ENCODE measurements at regions not wholly inside any gene's neighbourhood (a gene's known extent, or its start where the extent isn't known, plus 50 kb on each side); places are given as distances from the start of the nearest gene placed in this dataset.
"Not testable (repeated sequence)": the region's sequence is repeated elsewhere in the genome, so short reads cannot be mapped to it uniquely, and the experiment has no call there.

- no peak for DNase-seq (ENCODE audit: extremely low spot score, unreplicated experiment)
- H3K9me3 Mint-ChIP-seq, result peaks cover 4% of the 10 kb centered on the region
- H3K4me1 Mint-ChIP-seq (ENCODE audit: unreplicated experiment), result no peaks in the 10 kb centered on the region
- H3K27me3 Mint-ChIP-seq, result no peaks in the 10 kb centered on the region
- no peaks in the 10 kb centered on the region for H3K36me3 Mint-ChIP-seq
- no peak overlapping the region for H3K4me3 Mint-ChIP-seq
- no peak overlapping the region for H3K27ac Mint-ChIP-seq
- TF ChIP-seq, protein P1, sequence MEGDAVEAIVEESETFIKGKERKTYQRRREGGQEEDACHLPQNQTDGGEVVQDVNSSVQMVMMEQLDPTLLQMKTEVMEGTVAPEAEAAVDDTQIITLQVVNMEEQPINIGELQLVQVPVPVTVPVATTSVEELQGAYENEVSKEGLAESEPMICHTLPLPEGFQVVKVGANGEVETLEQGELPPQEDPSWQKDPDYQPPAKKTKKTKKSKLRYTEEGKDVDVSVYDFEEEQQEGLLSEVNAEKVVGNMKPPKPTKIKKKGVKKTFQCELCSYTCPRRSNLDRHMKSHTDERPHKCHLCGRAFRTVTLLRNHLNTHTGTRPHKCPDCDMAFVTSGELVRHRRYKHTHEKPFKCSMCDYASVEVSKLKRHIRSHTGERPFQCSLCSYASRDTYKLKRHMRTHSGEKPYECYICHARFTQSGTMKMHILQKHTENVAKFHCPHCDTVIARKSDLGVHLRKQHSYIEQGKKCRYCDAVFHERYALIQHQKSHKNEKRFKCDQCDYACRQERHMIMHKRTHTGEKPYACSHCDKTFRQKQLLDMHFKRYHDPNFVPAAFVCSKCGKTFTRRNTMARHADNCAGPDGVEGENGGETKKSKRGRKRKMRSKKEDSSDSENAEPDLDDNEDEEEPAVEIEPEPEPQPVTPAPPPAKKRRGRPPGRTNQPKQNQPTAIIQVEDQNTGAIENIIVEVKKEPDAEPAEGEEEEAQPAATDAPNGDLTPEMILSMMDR (conservative IDR thresholded peaks at IDR 0.05), result no peak
Observed at GRCh38 chr5:145403992-145404391, 431.1 kb downstream of the PRELID2 start.

DNA sequence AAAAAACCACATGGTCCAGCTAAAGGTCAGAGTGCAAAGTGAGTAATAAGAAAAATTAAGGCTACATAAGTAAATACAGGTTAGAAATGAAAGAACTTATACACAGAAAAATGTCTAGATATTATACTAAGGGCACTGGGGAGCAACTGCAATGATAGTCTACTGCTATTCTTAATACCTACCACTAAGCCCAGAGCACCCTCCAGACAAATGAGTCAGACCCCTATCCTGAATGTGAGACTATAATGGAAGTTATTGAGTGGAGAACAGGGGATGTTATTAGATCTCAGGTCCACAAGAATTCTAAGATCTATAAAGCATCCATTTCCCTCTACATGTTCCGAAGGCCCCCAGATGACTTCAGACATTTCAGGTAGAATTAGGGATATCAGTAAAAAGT lies 438.3 kb downstream of the PRELID2 start:
- Mint-ChIP-seq H3K9me3 (no peaks in the 10 kb centered on the region), H3K27ac (no peak overlapping the region), H3K27me3 (no peaks in the 10 kb centered on the region), H3K4me3 (no peak overlapping the region), H3K4me1 (ENCODE audit: unreplicated experiment) (no peaks in the 10 kb centered on the region), H3K36me3 (no peaks in the 10 kb centered on the region)
- no peak for DNase-seq (ENCODE audit: extremely low spot score, unreplicated experiment)
- TF ChIP-seq, protein P1 (conservative IDR thresholded peaks at IDR 0.05), result no peak

GRCh38 chr5:145395151-145395550 lies 440.0 kb downstream of the PRELID2 start:
- H3K9me3 Mint-ChIP-seq, result not testable (repeated sequence)

DNA sequence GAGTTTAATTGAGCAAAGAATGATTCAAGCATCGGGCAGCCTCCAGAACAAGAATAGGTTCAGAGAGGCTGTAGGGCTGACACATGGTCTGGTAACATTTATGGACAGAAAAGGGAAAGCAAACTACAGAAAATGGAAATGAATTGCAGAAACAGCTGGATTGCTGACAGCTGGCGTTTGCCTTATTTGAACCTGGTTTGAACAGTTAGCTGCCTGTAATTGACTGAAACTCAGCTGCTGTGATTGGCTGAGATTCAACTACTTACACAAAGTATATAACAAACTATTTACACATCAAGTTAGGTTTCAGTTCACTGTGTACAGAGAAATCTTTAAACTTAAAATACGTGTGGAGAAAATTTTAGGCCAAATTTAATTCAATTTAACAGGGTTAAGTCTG lies 441.7 kb downstream of the PRELID2 start:
- no peaks in the 10 kb centered on the region for H3K9me3 Mint-ChIP-seq
- TF ChIP-seq, protein P1 (conservative IDR thresholded peaks at IDR 0.05), result no peak
- no peaks in the 10 kb centered on the region for H3K27me3 Mint-ChIP-seq
- no peak overlapping the region for H3K27ac Mint-ChIP-seq
- no peak overlapping the region for H3K4me3 Mint-ChIP-seq
- DNase-seq (ENCODE audit: extremely low spot score, unreplicated experiment), result no peak
- H3K36me3 Mint-ChIP-seq, result no peaks in the 10 kb centered on the region
- no peaks in the 10 kb centered on the region for H3K4me1 Mint-ChIP-seq (ENCODE audit: unreplicated experiment)

More at GRCh38 chr5:145395151-145395550, 440.0 kb downstream of the PRELID2 start:
- not testable (repeated sequence) for H3K4me3 Mint-ChIP-seq; H3K27ac Mint-ChIP-seq; DNase-seq (ENCODE audit: extremely low spot score, unreplicated experiment); H3K4me1 Mint-ChIP-seq (ENCODE audit: unreplicated experiment); H3K36me3 Mint-ChIP-seq; H3K27me3 Mint-ChIP-seq

DNA sequence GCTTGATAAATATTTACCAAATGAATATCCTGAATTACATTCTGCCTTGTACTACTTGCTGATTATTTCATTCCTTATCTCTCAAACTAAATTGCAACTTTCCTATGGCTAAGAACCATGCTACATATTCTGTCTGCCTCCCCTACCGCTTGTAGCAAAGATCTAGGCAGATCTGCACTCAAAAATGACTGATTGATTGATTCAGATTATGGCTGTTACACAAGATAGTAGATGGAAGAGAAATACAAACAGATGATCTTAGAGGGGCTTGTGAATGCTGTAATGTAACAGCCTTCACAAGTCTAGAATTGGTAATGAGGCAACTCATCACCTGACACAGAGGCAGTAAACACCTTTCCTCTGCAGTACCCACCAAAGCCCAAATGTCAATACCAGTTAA lies 446.1 kb downstream of the PRELID2 start:
- H3K4me1 Mint-ChIP-seq (ENCODE audit: unreplicated experiment), result no peaks in the 10 kb centered on the region
- DNase-seq (ENCODE audit: extremely low spot score, unreplicated experiment), result no peak
- H3K9me3 Mint-ChIP-seq, result no peaks in the 10 kb centered on the region
- no peaks in the 10 kb centered on the region for H3K27me3 Mint-ChIP-seq
- H3K27ac Mint-ChIP-seq, result no peak overlapping the region
- H3K4me3 Mint-ChIP-seq, result no peak overlapping the region
- no peaks in the 10 kb centered on the region for H3K36me3 Mint-ChIP-seq
- TF ChIP-seq, protein P1 (conservative IDR thresholded peaks at IDR 0.05), result no peak

DNA sequence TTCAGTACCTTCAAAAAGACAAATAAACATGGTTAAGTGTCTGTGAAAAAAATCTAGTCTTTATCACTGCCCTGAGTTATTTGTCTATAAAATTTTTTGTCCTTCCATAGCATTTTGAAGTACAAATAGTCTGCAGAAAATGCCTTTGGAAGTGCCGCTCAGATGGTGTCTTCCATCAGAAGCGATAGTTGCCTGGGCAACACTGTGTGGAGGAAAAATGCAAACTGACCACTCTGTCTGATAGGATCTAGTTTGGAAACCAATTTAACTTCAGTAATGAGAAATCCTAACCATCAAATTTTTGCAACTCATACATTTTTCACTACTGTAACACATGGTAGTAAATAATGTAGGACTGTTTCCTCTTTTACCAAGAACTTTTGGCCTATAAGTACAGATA lies 449.9 kb downstream of the PRELID2 start:
- no peaks in the 10 kb centered on the region for H3K4me1 Mint-ChIP-seq (ENCODE audit: unreplicated experiment)
- H3K27ac Mint-ChIP-seq, result no peak overlapping the region
- TF ChIP-seq, protein P1 (conservative IDR thresholded peaks at IDR 0.05), result no peak
- no peaks in the 10 kb centered on the region for H3K27me3 Mint-ChIP-seq
- no peaks in the 10 kb centered on the region for H3K36me3 Mint-ChIP-seq
- no peak for DNase-seq (ENCODE audit: extremely low spot score, unreplicated experiment)
- H3K9me3 Mint-ChIP-seq, result peaks cover 2% of the 10 kb centered on the region
- no peak overlapping the region for H3K4me3 Mint-ChIP-seq
